Neural crest cell (in vitro differentiated cells): ENCODE measurements at regions not wholly inside any gene's neighbourhood (a gene's known extent, or its start where the extent isn't known, plus 50 kb on each side); places are given as distances from the start of the nearest gene placed in this dataset.

Experiments used
- DNase-seq: peaks from one replicate; pipeline ENCODE4 v3.0.0; 2021; ENCODE audit warnings: low read depth, mixed read lengths, low spot score
- H3K27ac Mint-ChIP-seq: one replicate; pipeline ENCODE4 v1.8.0; 2021; ENCODE audit warnings: mild to moderate bottlenecking, mixed read lengths; ENCODE audit not compliant: unreplicated experiment
- H3K27me3 Mint-ChIP-seq: 2 replicates; pipeline ENCODE4 v1.8.0; 2021; ENCODE audit warnings: low read depth, mild to moderate bottlenecking, mixed read lengths
- H3K36me3 Mint-ChIP-seq: 2 replicates; pipeline ENCODE4 v1.8.0; 2021; ENCODE audit warnings: low read depth, mild to moderate bottlenecking, mixed read lengths
- H3K4me1 Mint-ChIP-seq: 2 replicates; pipeline ENCODE4 v1.8.0; 2021; ENCODE audit warnings: mixed read lengths
- H3K4me3 Mint-ChIP-seq: one replicate; pipeline ENCODE4 v1.8.0; 2021; ENCODE audit warnings: mild to moderate bottlenecking, mixed read lengths
- H3K9me3 Mint-ChIP-seq: 2 replicates; pipeline ENCODE4 v1.8.0; 2021; ENCODE audit warnings: mixed read lengths
- TF ChIP-seq, protein P1 (sequence below): fragments of 200-600 bp; sonication (generic); conservative IDR thresholded peaks from 2 replicates; pipeline ENCODE4 v1.5.0; 2021; ENCODE audit warnings: antibody characterized with exemption, mild to moderate bottlenecking

DNA sequence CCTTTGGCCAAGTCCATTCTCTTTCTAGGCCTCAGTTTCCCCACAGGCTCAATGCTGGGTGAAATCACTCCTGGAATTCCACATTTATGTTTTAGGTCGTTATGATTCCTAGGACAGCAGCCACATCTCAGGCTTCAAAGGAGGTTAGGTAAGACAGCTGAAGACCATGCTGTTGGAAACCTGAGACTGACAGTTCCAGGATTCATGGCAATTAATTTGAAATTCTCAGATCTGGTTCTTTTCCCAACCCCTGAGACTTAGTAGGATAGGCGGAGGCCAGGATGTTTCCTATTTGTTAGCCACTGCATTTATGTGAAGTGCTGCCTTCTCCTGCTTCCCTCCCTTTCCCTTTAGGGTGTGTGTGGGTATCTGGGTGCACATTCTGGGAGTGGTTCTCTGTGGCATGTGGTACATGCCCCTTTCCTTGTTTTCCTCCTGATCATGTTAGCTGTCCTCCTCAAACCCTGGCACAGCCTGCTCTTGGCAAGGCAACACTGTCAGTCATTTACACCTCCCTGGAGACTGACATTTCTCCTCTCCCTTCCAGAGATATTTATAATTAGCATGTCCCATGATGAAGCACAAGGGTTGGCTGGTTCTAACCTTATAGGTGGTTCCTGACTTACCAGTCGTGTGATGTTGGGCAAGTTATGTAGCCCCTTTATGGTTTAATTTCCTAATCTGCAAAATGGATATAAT, 91.4 kb upstream of the SALL1 start:
- H3K9me3 Mint-ChIP-seq = peaks cover 6% of the 10 kb centered on the region
- TF ChIP-seq, protein P1, sequence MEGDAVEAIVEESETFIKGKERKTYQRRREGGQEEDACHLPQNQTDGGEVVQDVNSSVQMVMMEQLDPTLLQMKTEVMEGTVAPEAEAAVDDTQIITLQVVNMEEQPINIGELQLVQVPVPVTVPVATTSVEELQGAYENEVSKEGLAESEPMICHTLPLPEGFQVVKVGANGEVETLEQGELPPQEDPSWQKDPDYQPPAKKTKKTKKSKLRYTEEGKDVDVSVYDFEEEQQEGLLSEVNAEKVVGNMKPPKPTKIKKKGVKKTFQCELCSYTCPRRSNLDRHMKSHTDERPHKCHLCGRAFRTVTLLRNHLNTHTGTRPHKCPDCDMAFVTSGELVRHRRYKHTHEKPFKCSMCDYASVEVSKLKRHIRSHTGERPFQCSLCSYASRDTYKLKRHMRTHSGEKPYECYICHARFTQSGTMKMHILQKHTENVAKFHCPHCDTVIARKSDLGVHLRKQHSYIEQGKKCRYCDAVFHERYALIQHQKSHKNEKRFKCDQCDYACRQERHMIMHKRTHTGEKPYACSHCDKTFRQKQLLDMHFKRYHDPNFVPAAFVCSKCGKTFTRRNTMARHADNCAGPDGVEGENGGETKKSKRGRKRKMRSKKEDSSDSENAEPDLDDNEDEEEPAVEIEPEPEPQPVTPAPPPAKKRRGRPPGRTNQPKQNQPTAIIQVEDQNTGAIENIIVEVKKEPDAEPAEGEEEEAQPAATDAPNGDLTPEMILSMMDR = no peak
- H3K36me3 Mint-ChIP-seq = no peaks in the 10 kb centered on the region
- DNase-seq = no peak
- H3K4me1 Mint-ChIP-seq = peaks cover 24% of the 10 kb centered on the region
- H3K27ac Mint-ChIP-seq = peak overlapping the region; percentile 10
- no peaks in the 10 kb centered on the region for H3K27me3 Mint-ChIP-seq
- H3K4me3 Mint-ChIP-seq = no peak overlapping the region

- DNase-seq = no peak
- Mint-ChIP-seq H3K9me3 (peaks cover 6% of the 10 kb centered on the region), H3K4me1 (peaks cover 30% of the 10 kb centered on the region), H3K27ac (peak overlapping the region; percentile 35), H3K4me3 (no peak overlapping the region), H3K36me3 (no peaks in the 10 kb centered on the region), H3K27me3 (no peaks in the 10 kb centered on the region)
- TF ChIP-seq, protein P1 = no peak
Measured at GRCh38 chr16:51239196-51239595, 88.1 kb upstream of the SALL1 start.

- Mint-ChIP-seq H3K4me1 (peaks cover 26% of the 10 kb centered on the region), H3K4me3 (no peak overlapping the region), H3K9me3 (peaks cover 6% of the 10 kb centered on the region), H3K27ac (peak overlapping the region; percentile 35), H3K27me3 (no peaks in the 10 kb centered on the region), H3K36me3 (no peaks in the 10 kb centered on the region)
- DNase-seq = no peak
- TF ChIP-seq, protein P1 = no peak
Measured at GRCh38 chr16:51237861-51238378, 86.8 kb upstream of the SALL1 start.

DNA sequence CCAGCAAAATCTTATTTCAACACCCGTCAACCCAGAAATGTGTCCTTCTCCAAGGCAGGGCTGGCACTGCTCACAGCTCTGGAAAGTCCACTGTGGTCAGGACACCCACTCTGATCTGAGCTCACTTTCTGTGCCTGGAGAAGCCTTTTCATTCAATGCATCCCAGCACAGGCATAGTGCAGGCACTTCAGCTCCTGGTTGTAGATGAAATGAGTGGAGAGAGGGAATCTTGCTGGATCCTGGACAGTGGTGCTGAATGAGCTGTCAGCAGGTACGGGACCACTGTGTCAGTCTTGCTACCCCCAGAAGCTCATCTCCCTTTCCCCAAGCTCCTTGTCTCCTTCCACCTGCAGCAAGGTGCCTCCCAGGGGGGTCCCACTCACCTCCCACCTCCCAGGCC, 86.1 kb upstream of the SALL1 start:
- TF ChIP-seq, protein P1 = no peak
- no peak for DNase-seq
- peaks cover 26% of the 10 kb centered on the region for H3K4me1 Mint-ChIP-seq
- no peak overlapping the region for H3K4me3 Mint-ChIP-seq
- peaks cover 6% of the 10 kb centered on the region for H3K9me3 Mint-ChIP-seq
- peak overlapping the region; percentile 88 for H3K27ac Mint-ChIP-seq
- no peaks in the 10 kb centered on the region for H3K27me3 Mint-ChIP-seq
- no peaks in the 10 kb centered on the region for H3K36me3 Mint-ChIP-seq

- TF ChIP-seq, protein P1 = no peak
- no peak for DNase-seq
- no peak overlapping the region for H3K4me3 Mint-ChIP-seq
- no peak overlapping the region for H3K27ac Mint-ChIP-seq
- H3K36me3 Mint-ChIP-seq = no peaks in the 10 kb centered on the region
- no peaks in the 10 kb centered on the region for H3K27me3 Mint-ChIP-seq
- peaks cover 6% of the 10 kb centered on the region for H3K9me3 Mint-ChIP-seq
- H3K4me1 Mint-ChIP-seq = peaks cover 27% of the 10 kb centered on the region
Measured at GRCh38 chr16:51236583-51236982, 85.5 kb upstream of the SALL1 start.
